HG03280 (cell line): ENCODE measurements at regions not wholly inside any gene's neighbourhood (a gene's known extent, or its start where the extent isn't known, plus 50 kb on each side); places are given as distances from the start of the nearest gene placed in this dataset.

Source experiments
- ATAC-seq: cut with Tn5 transposase; IDR thresholded peaks from one replicate; pipeline ENCODE4 v1.9.1; 2021; ENCODE audit warnings: mild to moderate bottlenecking, moderate library complexity; ENCODE audit not compliant: unreplicated experiment

DNA sequence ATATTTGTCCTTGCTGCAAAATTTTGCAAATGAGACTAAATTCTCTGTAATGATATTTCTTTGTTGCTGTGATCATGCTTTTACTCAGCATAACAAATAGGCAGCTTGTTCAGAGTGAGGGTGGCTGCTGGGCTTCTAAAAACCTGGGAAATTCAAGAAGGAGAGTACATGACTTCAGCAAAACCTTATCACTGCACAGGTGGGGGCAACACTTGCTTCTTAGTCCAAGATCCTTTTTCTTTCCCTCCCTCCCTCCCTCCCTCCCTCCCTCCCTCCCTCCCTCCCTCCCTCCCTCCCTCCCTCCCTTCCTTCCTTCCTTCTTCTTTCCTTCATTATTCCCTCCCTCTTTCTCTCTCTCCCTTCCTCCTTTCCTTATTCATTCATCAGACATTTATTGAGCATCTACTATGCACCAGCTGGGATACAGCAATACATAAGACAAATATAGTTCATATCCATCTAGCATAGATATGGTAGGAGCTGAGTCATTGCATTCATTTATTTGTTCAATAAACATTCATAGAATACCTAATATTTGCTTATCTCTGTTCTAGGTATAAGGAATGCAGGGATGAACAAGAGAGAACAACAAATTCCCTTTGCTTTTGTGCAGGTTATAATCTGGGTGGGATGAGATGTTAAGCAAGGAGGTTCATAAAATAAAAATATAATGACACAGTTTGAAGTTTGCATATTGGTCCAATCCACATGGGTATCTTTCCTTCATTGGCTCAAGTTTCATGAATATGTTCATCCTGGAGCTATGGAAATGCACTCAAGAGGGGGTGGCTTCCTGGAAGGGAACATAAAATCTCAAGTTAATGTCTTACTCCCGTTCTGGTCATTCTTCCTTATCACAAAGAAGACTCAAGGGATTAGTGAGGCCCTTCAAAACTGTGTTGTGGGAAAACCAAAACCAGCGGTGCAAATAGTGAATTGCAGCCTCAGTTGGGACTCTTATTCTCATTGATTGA lies 210.7 kb downstream of the PDCD6IP start:
- no peak for ATAC-seq

GRCh38 chr3:34011171-34012101 lies 213.0 kb downstream of the PDCD6IP start:
- ATAC-seq, result no peak

- no peak for ATAC-seq
Observed at GRCh38 chr3:34012102-34012461, 213.7 kb downstream of the PDCD6IP start.

DNA sequence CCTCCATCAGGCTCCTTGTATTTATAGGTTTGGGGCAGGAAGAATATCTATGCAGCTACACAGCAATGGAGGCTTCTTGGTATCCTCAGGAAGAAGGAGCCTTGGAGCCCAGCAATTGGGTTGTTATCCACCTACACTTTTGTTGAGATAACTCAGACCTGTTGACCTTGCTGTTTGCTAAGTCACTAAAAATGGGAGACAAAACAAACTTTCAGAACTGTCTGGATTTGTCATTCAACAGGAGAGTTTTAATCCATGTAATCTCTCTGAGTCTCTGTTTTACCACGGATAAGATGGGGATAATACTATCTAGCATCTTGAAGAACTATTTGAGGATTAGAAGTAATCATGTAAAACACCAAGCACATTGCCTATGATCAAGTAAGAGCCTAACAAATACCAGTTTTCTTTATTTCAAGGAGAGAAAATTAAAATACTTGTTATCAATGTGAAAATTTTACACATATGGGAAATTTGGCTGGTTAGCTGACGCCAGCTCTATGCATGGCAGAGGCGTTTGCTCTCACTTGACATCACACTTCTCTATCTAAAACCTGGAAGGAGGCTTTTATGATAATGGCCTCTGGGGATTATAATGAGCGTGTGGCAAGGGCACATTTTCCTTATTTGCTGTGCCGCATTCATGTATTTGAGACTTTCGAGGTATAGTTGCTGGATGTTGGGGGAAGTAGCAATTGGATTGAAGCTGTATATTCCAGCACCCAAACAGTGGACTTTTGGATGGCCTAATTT lies 215.6 kb downstream of the PDCD6IP start:
- ATAC-seq, result no peak

GRCh38 chr3:34015204-34016142 lies 217.0 kb downstream of the PDCD6IP start:
- ATAC-seq, result no peak

- ATAC-seq, result no peak
Observed at GRCh38 chr3:34016925-34017587, 218.6 kb downstream of the PDCD6IP start.

GRCh38 chr3:34017757-34018156 lies 219.3 kb downstream of the PDCD6IP start:
- ATAC-seq, result no peak

- ATAC-seq, result no peak
Observed at GRCh38 chr3:34019158-34019557, 220.7 kb downstream of the PDCD6IP start.

DNA sequence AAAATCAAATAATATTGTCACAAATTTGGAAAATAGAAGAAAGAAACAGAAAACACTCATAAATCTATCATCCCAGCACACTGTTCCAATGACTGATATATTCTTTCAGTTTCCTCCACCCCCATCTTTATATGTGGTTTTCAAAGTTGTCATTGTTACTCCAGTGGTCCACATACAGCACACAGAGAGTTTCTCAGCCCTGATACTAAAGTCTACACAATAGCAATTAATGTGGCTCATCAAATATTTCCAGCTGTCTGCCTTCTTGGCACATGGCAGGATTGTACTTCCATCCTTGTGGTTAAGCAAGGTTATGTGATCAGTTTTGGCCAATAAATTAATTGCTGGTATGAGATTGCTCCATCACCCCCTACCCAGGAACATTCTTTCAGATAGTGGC lies 221.7 kb downstream of the PDCD6IP start:
- ATAC-seq, result no peak

DNA sequence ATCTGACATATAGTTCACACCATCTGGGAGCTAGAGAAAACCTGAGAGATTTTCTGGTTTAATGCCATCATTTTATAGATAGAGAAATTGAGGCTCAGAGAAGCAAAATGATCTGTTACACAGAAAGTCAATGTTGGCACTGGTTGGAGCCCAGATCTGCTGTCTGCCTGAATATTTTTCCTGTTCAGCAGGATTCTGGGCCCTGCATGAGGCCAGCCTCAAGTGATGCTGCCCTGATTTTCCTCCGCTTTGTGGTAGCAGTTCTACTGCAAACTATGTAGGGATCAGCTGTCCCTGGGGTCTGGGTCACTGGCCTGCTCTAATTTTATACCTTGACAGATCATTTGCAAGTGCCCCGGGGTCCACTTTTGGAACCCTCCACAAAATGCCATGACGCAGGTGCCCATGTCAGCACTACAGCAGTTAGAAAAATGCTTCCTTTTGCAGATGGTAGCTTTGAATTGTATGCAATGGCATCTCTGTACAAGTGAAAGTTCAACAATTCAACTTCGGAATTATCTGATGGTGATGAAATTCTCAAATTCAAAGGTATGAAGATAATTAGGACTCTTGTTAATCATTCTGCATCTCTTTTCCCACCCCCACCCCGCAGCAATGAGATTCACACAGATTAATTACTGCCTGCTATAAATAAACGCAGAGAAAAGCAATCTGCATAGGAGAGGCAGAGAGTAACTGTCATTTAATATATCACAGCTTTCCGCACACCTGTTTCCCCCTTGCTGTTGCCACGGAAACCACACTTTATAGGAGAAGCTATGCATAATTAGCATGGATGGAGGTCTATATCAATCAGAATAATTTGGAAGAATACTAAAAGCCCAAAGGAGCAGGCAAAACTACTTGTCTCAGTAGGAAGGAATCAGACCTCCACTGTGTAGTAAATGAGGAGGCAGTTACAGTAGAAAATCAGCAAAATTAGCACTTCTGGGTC lies 222.6 kb downstream of the PDCD6IP start:
- no peak for ATAC-seq

- no peak for ATAC-seq
Observed at GRCh38 chr3:34022147-34022546, 223.7 kb downstream of the PDCD6IP start.

GRCh38 chr3:34024447-34025240 lies 226.2 kb downstream of the PDCD6IP start:
- no peak for ATAC-seq

GRCh38 chr3:34033839-34034238 lies 235.4 kb downstream of the PDCD6IP start:
- no peak for ATAC-seq

GRCh38 chr3:34034840-34035239 lies 236.4 kb downstream of the PDCD6IP start:
- ATAC-seq, result no peak

DNA sequence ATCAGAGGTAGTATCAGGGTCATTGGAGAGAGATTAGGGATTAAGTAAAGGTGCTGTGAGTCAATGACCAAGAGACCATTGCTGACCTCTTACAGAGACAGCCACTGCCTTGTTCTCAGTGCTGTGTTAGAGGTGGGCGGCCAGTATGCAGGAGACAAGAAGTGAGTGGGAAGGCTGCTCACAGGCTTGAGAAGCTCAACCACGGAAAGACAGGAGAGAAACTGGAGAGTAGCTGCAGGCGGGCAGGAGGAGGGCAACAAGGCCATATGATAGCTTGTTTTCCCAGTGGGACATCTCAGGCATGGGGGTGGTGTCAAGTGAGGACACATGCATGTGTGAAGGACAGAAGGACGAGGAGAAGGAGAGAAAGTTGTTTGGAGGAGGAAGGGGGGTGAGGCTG lies 237.3 kb downstream of the PDCD6IP start:
- ATAC-seq, result no peak

DNA sequence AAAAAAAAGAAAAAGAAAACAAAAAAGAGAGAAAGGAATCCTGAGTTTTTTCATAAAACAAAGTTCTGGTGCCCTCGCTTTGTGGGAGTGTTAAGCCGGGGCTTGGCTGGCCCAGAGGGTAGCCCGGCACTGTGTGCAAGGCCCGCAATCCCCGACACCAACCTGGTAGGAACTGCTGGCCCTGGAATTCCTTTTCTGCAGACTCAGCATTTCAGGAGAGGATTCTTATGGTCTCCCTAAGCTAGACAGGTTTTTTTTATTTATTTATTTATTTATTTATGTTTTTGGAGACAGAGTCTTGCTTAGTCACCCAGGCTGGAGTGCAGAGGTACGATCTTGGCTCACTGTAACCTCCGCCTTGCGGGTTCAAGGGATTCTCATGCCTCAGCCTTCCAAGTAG lies 238.8 kb downstream of the PDCD6IP start:
- no peak for ATAC-seq

DNA sequence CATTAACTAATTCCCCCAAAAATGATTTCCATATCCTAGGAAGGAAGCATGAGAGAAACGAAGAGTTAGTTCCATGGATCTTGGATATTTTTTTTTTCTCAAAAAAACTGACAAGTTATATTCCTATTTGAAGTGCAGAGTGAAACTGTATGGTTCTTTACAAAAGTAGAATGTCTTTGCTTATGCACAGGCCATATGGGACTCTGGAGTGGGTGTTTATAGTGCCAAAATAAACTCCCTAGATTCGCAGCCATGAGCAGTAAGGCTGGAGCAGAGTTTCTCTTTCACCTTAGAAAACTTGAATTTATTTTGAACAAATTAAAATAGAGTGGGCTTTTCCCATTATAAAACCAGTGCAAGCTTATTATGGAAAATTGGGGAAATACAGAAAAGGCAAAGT lies 239.7 kb downstream of the PDCD6IP start:
- no peak for ATAC-seq
